ENCODE measurements at regions not wholly inside any gene's neighbourhood (a gene's known extent, or its start where the extent isn't known, plus 50 kb on each side); places are given as distances from the start of the nearest gene placed in this dataset.

DNA sequence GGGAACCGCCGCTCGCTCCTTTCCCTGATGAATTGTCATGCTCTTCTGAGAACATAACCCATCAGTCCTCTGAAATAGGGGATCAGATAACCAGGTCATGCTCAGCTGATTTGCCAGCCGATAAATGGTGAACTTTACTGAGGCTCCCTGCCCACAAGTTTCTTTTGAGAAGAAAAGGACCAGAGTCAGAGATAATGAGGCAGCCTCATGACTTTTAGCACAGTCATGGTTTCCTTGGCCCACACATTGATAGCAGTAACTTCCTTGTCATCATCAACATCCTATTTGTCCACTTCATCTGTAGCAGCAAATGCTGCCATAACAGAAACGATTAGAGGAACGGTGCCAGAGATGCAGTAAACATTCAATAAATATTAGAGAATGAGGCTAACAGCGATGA lies 509.0 kb downstream of the GATA3 start:
- H4K8ac ChIP-seq (ENCODE audit: low read depth in 2 of 2, low read length in 2 of 2): no peak overlapping the region
- no peaks in the 10 kb centered on the region for H3K79me1 ChIP-seq (ENCODE audit: low read depth in 1 of 2, low read length in 2 of 2)
- 17% methylated on average over 1 of the region's 7 CpGs; no CpG with 5 or more reads in 1 of the 2 experiments for WGBS, 2 experiments (ENCODE audit: extremely low coverage in 2 of 2, insufficient read length in 1 of 2)
- no peaks in the 10 kb centered on the region for H3K4me1 ChIP-seq (ENCODE audit: control insufficient read depth, insufficient read depth, low read length)
- H2AK5ac ChIP-seq (ENCODE audit: low read depth, low read length): no peak overlapping the region
- no peak for TF ChIP-seq RFX5 (IDR thresholded peaks at IDR 0.05; ENCODE audit: low read depth, low read length)
- TF ChIP-seq NFE2L2 (IDR thresholded peaks at IDR 0.05; ENCODE audit: low read depth, low read length): 0 out of 2 replicates have a peak, but pooled peaks have one; percentile 10
- CTCF ChIA-PET: no interaction called here
- H2BK5ac ChIP-seq (ENCODE audit: low read depth, low read length, poor library complexity, severe bottlenecking): no peak overlapping the region
- H3K9me1 ChIP-seq (ENCODE audit: insufficient read depth, low read length): no peaks in the 10 kb centered on the region
- H3K14ac ChIP-seq (replicated peaks; ENCODE audit: low read depth, low read length): no peak overlapping the region
- no peak overlapping the region for H3K4me3 ChIP-seq (ENCODE audit: insufficient read depth, low read depth, low read length)
- no TSS peak for BruUV-seq (replicated peaks)
- no peak for DNase-seq
- no peak overlapping the region for H3K23ac ChIP-seq (ENCODE audit: low read depth, low read length)
- H4K91ac ChIP-seq (ENCODE audit: insufficient read depth, low read depth, low read length): no peak overlapping the region
- POLR2A ChIA-PET (ENCODE audit: unreplicated experiment): no interaction called here
- H3K4me2 ChIP-seq (ENCODE audit: low read depth, low read length): no peak overlapping the region
- H3K9me3 ChIP-seq (ENCODE audit: control insufficient read depth, insufficient read depth, low read length): peaks cover 15% of the 10 kb centered on the region
- in situ Hi-C loops (cut with MboI; ENCODE audit: low sequenced_read_pairs) (no loop called here), dilution Hi-C loops (cut with HindIII; ENCODE audit: low sequenced_read_pairs, unreplicated experiment) (no loop called here), intact Hi-C loops (cut with micrococcal nuclease) (no loop called here)
- no peak overlapping the region for H2BK20ac ChIP-seq (ENCODE audit: low read depth, low read length)
- H3K4ac ChIP-seq (ENCODE audit: low read depth, low read length): no peak overlapping the region
- H3K36me3 ChIP-seq (ENCODE audit: control insufficient read depth, insufficient read depth, low read length): no peaks in the 10 kb centered on the region
- H4K5ac ChIP-seq (ENCODE audit: low read depth, low read length): no peak overlapping the region
- H3K27me3 ChIP-seq (ENCODE audit: control insufficient read depth, insufficient read depth, low read length): no peaks in the 10 kb centered on the region
- no peak for ATAC-seq (ENCODE audit: low read depth)
- no peak overlapping the region for H3K9ac ChIP-seq (ENCODE audit: low read depth, low read length)
- no peak overlapping the region for H2BK120ac ChIP-seq (ENCODE audit: low read depth, low read length)
- no peak overlapping the region for H3K56ac ChIP-seq (ENCODE audit: extremely low read depth, insufficient read depth, low read length)
- H2AK9ac ChIP-seq (replicated peaks; ENCODE audit: low read depth, low read length, poor library complexity): no peak overlapping the region
- no peak overlapping the region for H2BK15ac ChIP-seq (ENCODE audit: low read depth, low read length)
- H2AFZ ChIP-seq (replicated peaks; ENCODE audit: low read length, poor library complexity): no peak overlapping the region
- H3K18ac ChIP-seq (ENCODE audit: low read depth, low read length): no peak overlapping the region
- H4K20me1 ChIP-seq (ENCODE audit: insufficient read depth, low read length): no peaks in the 10 kb centered on the region
- no peak overlapping the region for H3K27ac ChIP-seq (ENCODE audit: insufficient read depth, low read length)

Measured in IMR-90 (cell line).